HFFc6 (cell line): ENCODE measurements at regions not wholly inside any gene's neighbourhood (a gene's known extent, or its start where the extent isn't known, plus 50 kb on each side); places are given as distances from the start of the nearest gene placed in this dataset.

ENCODE experiments used
- DNase-seq: peaks from one replicate; pipeline ENCODE4 v3.0.0-alpha.2; 2018
- H3K27ac Mint-ChIP-seq: 2 replicates; pipeline ENCODE4 v1.8.0; 2020; ENCODE audit warnings: mild to moderate bottlenecking, mixed read lengths
- H3K27me3 Mint-ChIP-seq: 2 replicates; pipeline ENCODE4 v1.8.0; 2021; ENCODE audit warnings: mild to moderate bottlenecking, moderate library complexity, mixed read lengths; ENCODE audit not compliant: insufficient read depth
- H3K36me3 Mint-ChIP-seq: 2 replicates; pipeline ENCODE4 v1.8.0; 2021; ENCODE audit warnings: low read depth, mixed read lengths
- H3K4me1 Mint-ChIP-seq: 2 replicates; pipeline ENCODE4 v1.8.0; 2020; ENCODE audit warnings: low read depth, mixed read lengths
- H3K4me3 Mint-ChIP-seq: 2 replicates; pipeline ENCODE4 v1.8.0; 2020; ENCODE audit warnings: mild to moderate bottlenecking, moderate library complexity, mixed read lengths
- H3K9me3 Mint-ChIP-seq: 2 replicates; pipeline ENCODE4 v1.8.0; 2020; ENCODE audit warnings: mild to moderate bottlenecking, mixed read lengths
- CTCF ChIP-seq: fragments of 200-600 bp; sonication (generic); IDR thresholded peaks from 2 replicates; pipeline ENCODE4 v1.5.0; 2021; ENCODE audit warnings: antibody characterized with exemption, mild to moderate bottlenecking

GRCh38 chr18:61729322-61729721, 163.5 kb downstream of the RNF152 start:
- TF ChIP-seq CTCF, result no peak
- peaks cover 5% of the 10 kb centered on the region; the same call in 1 of the 2 replicates for H3K9me3 Mint-ChIP-seq
- no peak overlapping the region for H3K27ac Mint-ChIP-seq
- H3K36me3 Mint-ChIP-seq, result no peaks in the 10 kb centered on the region; the same call in 1 of the 2 replicates
- H3K27me3 Mint-ChIP-seq, result peaks cover 1% of the 10 kb centered on the region; the same call in 1 of the 2 replicates
- H3K4me3 Mint-ChIP-seq, result no peak overlapping the region
- peaks cover 43% of the 10 kb centered on the region for H3K4me1 Mint-ChIP-seq
- DNase-seq, result no peak

GRCh38 chr18:61727241-61728193, 165.3 kb downstream of the RNF152 start:
- Mint-ChIP-seq H3K27me3 (peaks cover 1% of the 10 kb centered on the region; the same call in 1 of the 2 replicates), H3K27ac (peak overlapping the region; percentile 62), H3K4me3 (peak overlapping the region; percentile 1; the same call in 1 of the 2 replicates), H3K4me1 (peaks cover 25% of the 10 kb centered on the region), H3K9me3 (peaks cover 5% of the 10 kb centered on the region; the same call in 1 of the 2 replicates), H3K36me3 (no peaks in the 10 kb centered on the region; the same call in 1 of the 2 replicates)
- DNase-seq, result peak; percentile 38
- TF ChIP-seq CTCF, result no peak

GRCh38 chr18:61724532-61724931, 168.3 kb downstream of the RNF152 start:
- peaks cover 1% of the 10 kb centered on the region; the same call in 1 of the 2 replicates for H3K27me3 Mint-ChIP-seq
- peaks cover 21% of the 10 kb centered on the region for H3K4me1 Mint-ChIP-seq
- no peak overlapping the region for H3K27ac Mint-ChIP-seq
- H3K9me3 Mint-ChIP-seq, result peaks cover 5% of the 10 kb centered on the region; the same call in 1 of the 2 replicates
- no peak for TF ChIP-seq CTCF
- DNase-seq, result no peak
- H3K36me3 Mint-ChIP-seq, result no peaks in the 10 kb centered on the region; the same call in 1 of the 2 replicates
- no peak overlapping the region for H3K4me3 Mint-ChIP-seq

- no peak overlapping the region for H3K27ac Mint-ChIP-seq
Observed at GRCh38 chr18:61722247-61722646, 170.6 kb downstream of the RNF152 start.

GRCh38 chr18:61720496-61720895, 172.3 kb downstream of the RNF152 start:
- Mint-ChIP-seq H3K4me1 (no peaks in the 10 kb centered on the region), H3K9me3 (peaks cover 5% of the 10 kb centered on the region; the same call in 1 of the 2 replicates), H3K27me3 (no peaks in the 10 kb centered on the region; the same call in 1 of the 2 replicates), H3K4me3 (no peak overlapping the region), H3K27ac (no peak overlapping the region), H3K36me3 (no peaks in the 10 kb centered on the region; the same call in 1 of the 2 replicates)
- TF ChIP-seq CTCF, result no peak
- DNase-seq, result no peak

More at GRCh38 chr18:61722247-61722646, 170.6 kb downstream of the RNF152 start:
- no peak overlapping the region for H3K4me3 Mint-ChIP-seq
- peaks cover 5% of the 10 kb centered on the region; the same call in 1 of the 2 replicates for H3K9me3 Mint-ChIP-seq
- H3K36me3 Mint-ChIP-seq, result no peaks in the 10 kb centered on the region; the same call in 1 of the 2 replicates
- no peak for DNase-seq
- H3K27me3 Mint-ChIP-seq, result peaks cover 1% of the 10 kb centered on the region; the same call in 1 of the 2 replicates
- TF ChIP-seq CTCF, result no peak
- peaks cover 14% of the 10 kb centered on the region for H3K4me1 Mint-ChIP-seq
